Heart left ventricle (tissue), 16 donors: ENCODE measurements at regions not wholly inside any gene's neighbourhood (a gene's known extent, or its start where the extent isn't known, plus 50 kb on each side); places are given as distances from the start of the nearest gene placed in this dataset.

Experiments used
- ATAC-seq, 4 donors: fragments of 200-7000 bp; cut with Tn5 transposase; one replicate each; pipeline ENCODE4 v1.9.1; 2020 to 2022; ENCODE audit warnings: moderate library complexity in 4 of 4, mild to moderate bottlenecking in 3 of 4, moderate number of reproducible peaks in 1 of 4
- DNase-seq, 5 donors: peaks; one replicate each; pipeline ENCODE4 v3.0.0-alpha.2; 2020
- H3K27ac ChIP-seq, 12 donors: fragments of 200-600 bp; sonication (generic) in 4 of 12; one replicate each; pipeline versions ENCODE4 v1.5.0 to v1.8.0; 2016 to 2022; ENCODE audit warnings: mild to moderate bottlenecking in 2 of 12
- H3K27me3 ChIP-seq, 9 donors: fragments of 200-600 bp; sonication (generic) in 2 of 9; one replicate each; pipeline versions ENCODE4 v1.5.1 to v1.8.0; 2016 to 2022; ENCODE audit warnings: mild to moderate bottlenecking in 3 of 9
- H3K36me3 ChIP-seq, 9 donors: fragments of 200-600 bp; sonication (generic) in 2 of 9; one replicate each; pipeline versions ENCODE4 v1.5.0 to v1.8.0; 2018 to 2022; ENCODE audit warnings: mild to moderate bottlenecking in 2 of 9
- H3K4me1 ChIP-seq, 12 donors: fragments of 200-600 bp; sonication (generic) in 4 of 12; one replicate each; pipeline versions ENCODE4 v1.5.0 to v1.8.0; 2016 to 2022; ENCODE audit warnings: mild to moderate bottlenecking in 3 of 12
- H3K4me3 ChIP-seq, 12 donors: fragments of 200-600 bp; sonication (generic) in 4 of 12; one replicate each; pipeline versions ENCODE4 v1.5.0 to v1.8.0; 2017 to 2022; ENCODE audit warnings: mild to moderate bottlenecking in 9 of 12, moderate library complexity in 4 of 12
- H3K9me3 ChIP-seq, 12 donors: fragments of 200-600 bp; sonication (generic) in 4 of 12; one replicate each; pipeline versions ENCODE4 v1.5.0 to v1.8.0; 2016 to 2022; ENCODE audit warnings: mild to moderate bottlenecking in 1 of 12
- CTCF ChIP-seq, 12 donors: fragments of 200-600 bp; sonication (generic) in 4 of 12; IDR thresholded peaks; one replicate each; pipeline versions ENCODE4 v1.5.0 to v1.8.0; 2018 to 2022; ENCODE audit warnings: antibody characterized with exemption in 12 of 12, mild to moderate bottlenecking in 5 of 12
- POLR2A ChIP-seq, 2 donors: fragments of 450-650 bp; IDR thresholded peaks; one replicate each; pipeline ENCODE4 v1.6.1; 2017; ENCODE audit warnings: antibody characterized with exemption in 2 of 2, mild to moderate bottlenecking in 2 of 2, moderate library complexity in 2 of 2
- WGBS, 4 donors: extraction: QIAGEN DNeasy Blood & Tissue Kit in 2 of 4; methylation state at CpG; one replicate each; pipeline versions ENCODE4 v1.1.5 to v1.1.7; 2013 to 2018; 5-methylcytosine and 5-hydroxymethylcytosine counted together
- intact Hi-C, 10 donors: fragments of 100-400 bp; cut with DNase I; formaldehyde crosslinking; loops; one replicate each; pipeline versions ENCODE4 v1.11.1 to v1.14.2; 2022
- donor health status: ischemic (EF 13 %, LVEDD 7.1; RV severe dilation, severe dysfunction).
- donor health status: healthy with polysubstance abuse.
- donor health status: DM: no; HTN: yes; CAD: no.
- donor health status: DM: no; HTN: no; CAD: no.
- donor health status: ischemic (EF 25% LVEDD 6.9; RV normal size, moderate dysfunction).
- donor health status: ischemic (EF 25% LVEDD 5.7; RV mildly dilated, moderate dysfunction).
- donor health status: healthy.
- donor health status: DM: yes; HTN: yes; CAD: no.
- donor health status: ischemic (EF 35%, LVEDD 5.7; RV mildly dilated, moderate dysfunction).
- donor health status: nonischemic (EF 11% LVEDD 7.7; RV severe dilation, severe dysfunction).
- donor health status: DM: yes; HTN: yes; CAD: no.
- donor health status: PGD.
- donor health status: ischemic (EF 29% LVEDD 5.4; RV normal size, mild dysfunction).
- donor health status: nonischemic (EF 23%, LVEDD 6.1; RV moderate dilation, normal function).

- H3K9me3 ChIP-seq: no peaks in the 10 kb centered on the region
- no peaks in the 10 kb centered on the region for H3K36me3 ChIP-seq
- intact Hi-C loops: no loop called here
- DNase-seq (no peak), ATAC-seq (no peak)
- H3K27ac ChIP-seq: no peak overlapping the region
- H3K27me3 ChIP-seq: no peaks in the 10 kb centered on the region
- H3K4me3 ChIP-seq: no peak overlapping the region
- H3K4me1 ChIP-seq: no peaks in the 10 kb centered on the region
- TF ChIP-seq CTCF (IDR thresholded peaks at IDR 0.05) (no peak), POLR2A (IDR thresholded peaks at IDR 0.05) (no peak)
Measured at GRCh38 chr3:174633342-174633741, 225.8 kb upstream of the NAALADL2 start.

- H3K27ac ChIP-seq: no peak overlapping the region
- intact Hi-C loops: no loop called here
- WGBS, 4 donors: 43 to 65% (median 64%) methylated on average over 2 of the region's 2 CpGs
Measured at GRCh38 chr3:174636451-174636850, 222.7 kb upstream of the NAALADL2 start.

GRCh38 chr3:174639406-174639805 lies 219.7 kb upstream of the NAALADL2 start:
- H3K9me3 ChIP-seq: no peaks in the 10 kb centered on the region
- intact Hi-C loops: no loop called here
- H3K27ac ChIP-seq: no peak overlapping the region
- 76 to 90% (median 81%) methylated on average over 4 of the region's 4 CpGs for WGBS, 4 donors
- H3K27me3 ChIP-seq: no peaks in the 10 kb centered on the region
- DNase-seq (no peak), ATAC-seq (no peak)
- no peaks in the 10 kb centered on the region for H3K4me1 ChIP-seq
- TF ChIP-seq POLR2A (IDR thresholded peaks at IDR 0.05): no peak
- TF ChIP-seq CTCF (IDR thresholded peaks at IDR 0.05): no peak
- no peaks in the 10 kb centered on the region for H3K36me3 ChIP-seq
- no peak overlapping the region for H3K4me3 ChIP-seq

More at GRCh38 chr3:174636451-174636850, 222.7 kb upstream of the NAALADL2 start:
- no peaks in the 10 kb centered on the region for H3K36me3 ChIP-seq
- H3K4me1 ChIP-seq: no peaks in the 10 kb centered on the region
- TF ChIP-seq CTCF (IDR thresholded peaks at IDR 0.05): no peak
- no peak for TF ChIP-seq POLR2A (IDR thresholded peaks at IDR 0.05)
- ATAC-seq (no peak), DNase-seq (no peak)
- H3K9me3 ChIP-seq: no peaks in the 10 kb centered on the region
- no peaks in the 10 kb centered on the region for H3K27me3 ChIP-seq
- H3K4me3 ChIP-seq: no peak overlapping the region

GRCh38 chr3:174639970-174640369 lies 219.2 kb upstream of the NAALADL2 start:
- Histone ChIP-seq H3K9me3 (no peaks in the 10 kb centered on the region), H3K27me3 (no peaks in the 10 kb centered on the region), H3K36me3 (no peaks in the 10 kb centered on the region), H3K27ac (no peak overlapping the region), H3K4me1 (no peaks in the 10 kb centered on the region), H3K4me3 (no peak overlapping the region)
- DNase-seq (no peak), ATAC-seq (no peak)
- intact Hi-C loops: no loop called here
- TF ChIP-seq CTCF (IDR thresholded peaks at IDR 0.05) (no peak), POLR2A (IDR thresholded peaks at IDR 0.05) (no peak)
- WGBS, 4 donors: 72 to 83% (median 77%) methylated on average over 3 of the region's 3 CpGs
